ENCODE measurements at regions not wholly inside any gene's neighbourhood (a gene's known extent, or its start where the extent isn't known, plus 50 kb on each side); places are given as distances from the start of the nearest gene placed in this dataset.

DNA sequence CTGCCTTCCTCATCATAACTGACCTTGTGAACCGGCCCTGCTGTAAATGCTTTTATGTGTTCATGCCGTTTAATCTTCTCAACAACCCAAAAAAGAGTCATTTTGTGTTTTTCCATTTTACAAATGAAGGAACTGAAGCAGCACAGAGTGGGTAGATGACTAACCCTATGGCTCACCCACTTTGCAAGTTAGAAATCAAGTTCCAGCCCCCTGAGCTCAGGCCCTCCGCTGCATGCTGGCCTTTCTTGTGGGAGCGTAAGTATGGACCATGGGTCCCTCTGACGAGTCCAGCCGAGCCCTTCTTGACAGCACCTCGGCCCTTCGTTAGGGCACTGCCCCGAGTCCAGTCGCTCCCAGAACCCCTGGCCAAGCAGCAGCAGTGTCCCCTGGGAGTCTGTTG is 194.6 kb downstream of the GLI2 start:
- ATAC-seq = no peak
- POLR2A ChIA-PET = no interaction called here
- CTCF ChIA-PET = no interaction called here
- Mint-ChIP-seq H3K36me3 (peaks cover 35% of the 10 kb centered on the region), H3K4me1 (peaks cover 21% of the 10 kb centered on the region), H3K27ac (no peak overlapping the region), H3K4me3 (no peak overlapping the region), H3K27me3 (ENCODE audit: low read depth) (no peaks in the 10 kb centered on the region), H3K9me3 (peaks cover 7% of the 10 kb centered on the region)
- DNase-seq (ENCODE audit: low spot score) = no peak
- TF ChIP-seq ETV6 (CRISPR knock-in tag; IDR thresholded peaks at IDR 0.05) (no peak), ZNF263 (CRISPR knock-in tag; IDR thresholded peaks at IDR 0.05; ENCODE audit: low read depth) (no peak), NFYB (CRISPR knock-in tag; conservative IDR thresholded peaks at IDR 0.05; ENCODE audit: low read depth) (no peak), ZNF138 (CRISPR knock-in tag; conservative IDR thresholded peaks at IDR 0.05) (no peak), ZNF671 (CRISPR knock-in tag; IDR thresholded peaks at IDR 0.05) (no peak), HMGA2 (CRISPR knock-in tag; IDR thresholded peaks at IDR 0.05) (no peak), MXD4 (CRISPR knock-in tag; IDR thresholded peaks at IDR 0.05; ENCODE audit: borderline replicate concordance) (no peak), TP53 (CRISPR knock-in tag; IDR thresholded peaks at IDR 0.05) (no peak), FOXJ3 (CRISPR knock-in tag; IDR thresholded peaks at IDR 0.05; ENCODE audit: borderline replicate concordance) (no peak), ZNF423 (CRISPR knock-in tag; IDR thresholded peaks at IDR 0.05) (no peak), MYBL2 (CRISPR knock-in tag; IDR thresholded peaks at IDR 0.05) (no peak), EMX1 (CRISPR knock-in tag; IDR thresholded peaks at IDR 0.05) (no peak), PRRX2 (CRISPR knock-in tag; IDR thresholded peaks at IDR 0.05) (no peak), FOXK1 (CRISPR knock-in tag; IDR thresholded peaks at IDR 0.05) (no peak)
- TF ChIP-seq, protein P1, sequence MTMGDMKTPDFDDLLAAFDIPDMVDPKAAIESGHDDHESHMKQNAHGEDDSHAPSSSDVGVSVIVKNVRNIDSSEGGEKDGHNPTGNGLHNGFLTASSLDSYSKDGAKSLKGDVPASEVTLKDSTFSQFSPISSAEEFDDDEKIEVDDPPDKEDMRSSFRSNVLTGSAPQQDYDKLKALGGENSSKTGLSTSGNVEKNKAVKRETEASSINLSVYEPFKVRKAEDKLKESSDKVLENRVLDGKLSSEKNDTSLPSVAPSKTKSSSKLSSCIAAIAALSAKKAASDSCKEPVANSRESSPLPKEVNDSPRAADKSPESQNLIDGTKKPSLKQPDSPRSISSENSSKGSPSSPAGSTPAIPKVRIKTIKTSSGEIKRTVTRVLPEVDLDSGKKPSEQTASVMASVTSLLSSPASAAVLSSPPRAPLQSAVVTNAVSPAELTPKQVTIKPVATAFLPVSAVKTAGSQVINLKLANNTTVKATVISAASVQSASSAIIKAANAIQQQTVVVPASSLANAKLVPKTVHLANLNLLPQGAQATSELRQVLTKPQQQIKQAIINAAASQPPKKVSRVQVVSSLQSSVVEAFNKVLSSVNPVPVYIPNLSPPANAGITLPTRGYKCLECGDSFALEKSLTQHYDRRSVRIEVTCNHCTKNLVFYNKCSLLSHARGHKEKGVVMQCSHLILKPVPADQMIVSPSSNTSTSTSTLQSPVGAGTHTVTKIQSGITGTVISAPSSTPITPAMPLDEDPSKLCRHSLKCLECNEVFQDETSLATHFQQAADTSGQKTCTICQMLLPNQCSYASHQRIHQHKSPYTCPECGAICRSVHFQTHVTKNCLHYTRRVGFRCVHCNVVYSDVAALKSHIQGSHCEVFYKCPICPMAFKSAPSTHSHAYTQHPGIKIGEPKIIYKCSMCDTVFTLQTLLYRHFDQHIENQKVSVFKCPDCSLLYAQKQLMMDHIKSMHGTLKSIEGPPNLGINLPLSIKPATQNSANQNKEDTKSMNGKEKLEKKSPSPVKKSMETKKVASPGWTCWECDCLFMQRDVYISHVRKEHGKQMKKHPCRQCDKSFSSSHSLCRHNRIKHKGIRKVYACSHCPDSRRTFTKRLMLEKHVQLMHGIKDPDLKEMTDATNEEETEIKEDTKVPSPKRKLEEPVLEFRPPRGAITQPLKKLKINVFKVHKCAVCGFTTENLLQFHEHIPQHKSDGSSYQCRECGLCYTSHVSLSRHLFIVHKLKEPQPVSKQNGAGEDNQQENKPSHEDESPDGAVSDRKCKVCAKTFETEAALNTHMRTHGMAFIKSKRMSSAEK (CRISPR knock-in tag; IDR thresholded peaks at IDR 0.05; ENCODE audit: borderline replicate concordance) = no peak
- TF ChIP-seq, protein P2, sequence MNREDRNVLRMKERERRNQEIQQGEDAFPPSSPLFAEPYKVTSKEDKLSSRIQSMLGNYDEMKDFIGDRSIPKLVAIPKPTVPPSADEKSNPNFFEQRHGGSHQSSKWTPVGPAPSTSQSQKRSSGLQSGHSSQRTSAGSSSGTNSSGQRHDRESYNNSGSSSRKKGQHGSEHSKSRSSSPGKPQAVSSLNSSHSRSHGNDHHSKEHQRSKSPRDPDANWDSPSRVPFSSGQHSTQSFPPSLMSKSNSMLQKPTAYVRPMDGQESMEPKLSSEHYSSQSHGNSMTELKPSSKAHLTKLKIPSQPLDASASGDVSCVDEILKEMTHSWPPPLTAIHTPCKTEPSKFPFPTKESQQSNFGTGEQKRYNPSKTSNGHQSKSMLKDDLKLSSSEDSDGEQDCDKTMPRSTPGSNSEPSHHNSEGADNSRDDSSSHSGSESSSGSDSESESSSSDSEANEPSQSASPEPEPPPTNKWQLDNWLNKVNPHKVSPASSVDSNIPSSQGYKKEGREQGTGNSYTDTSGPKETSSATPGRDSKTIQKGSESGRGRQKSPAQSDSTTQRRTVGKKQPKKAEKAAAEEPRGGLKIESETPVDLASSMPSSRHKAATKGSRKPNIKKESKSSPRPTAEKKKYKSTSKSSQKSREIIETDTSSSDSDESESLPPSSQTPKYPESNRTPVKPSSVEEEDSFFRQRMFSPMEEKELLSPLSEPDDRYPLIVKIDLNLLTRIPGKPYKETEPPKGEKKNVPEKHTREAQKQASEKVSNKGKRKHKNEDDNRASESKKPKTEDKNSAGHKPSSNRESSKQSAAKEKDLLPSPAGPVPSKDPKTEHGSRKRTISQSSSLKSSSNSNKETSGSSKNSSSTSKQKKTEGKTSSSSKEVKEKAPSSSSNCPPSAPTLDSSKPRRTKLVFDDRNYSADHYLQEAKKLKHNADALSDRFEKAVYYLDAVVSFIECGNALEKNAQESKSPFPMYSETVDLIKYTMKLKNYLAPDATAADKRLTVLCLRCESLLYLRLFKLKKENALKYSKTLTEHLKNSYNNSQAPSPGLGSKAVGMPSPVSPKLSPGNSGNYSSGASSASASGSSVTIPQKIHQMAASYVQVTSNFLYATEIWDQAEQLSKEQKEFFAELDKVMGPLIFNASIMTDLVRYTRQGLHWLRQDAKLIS (CRISPR knock-in tag; IDR thresholded peaks at IDR 0.05; ENCODE audit: borderline replicate concordance) = no peak
- TF ChIP-seq, protein P3, sequence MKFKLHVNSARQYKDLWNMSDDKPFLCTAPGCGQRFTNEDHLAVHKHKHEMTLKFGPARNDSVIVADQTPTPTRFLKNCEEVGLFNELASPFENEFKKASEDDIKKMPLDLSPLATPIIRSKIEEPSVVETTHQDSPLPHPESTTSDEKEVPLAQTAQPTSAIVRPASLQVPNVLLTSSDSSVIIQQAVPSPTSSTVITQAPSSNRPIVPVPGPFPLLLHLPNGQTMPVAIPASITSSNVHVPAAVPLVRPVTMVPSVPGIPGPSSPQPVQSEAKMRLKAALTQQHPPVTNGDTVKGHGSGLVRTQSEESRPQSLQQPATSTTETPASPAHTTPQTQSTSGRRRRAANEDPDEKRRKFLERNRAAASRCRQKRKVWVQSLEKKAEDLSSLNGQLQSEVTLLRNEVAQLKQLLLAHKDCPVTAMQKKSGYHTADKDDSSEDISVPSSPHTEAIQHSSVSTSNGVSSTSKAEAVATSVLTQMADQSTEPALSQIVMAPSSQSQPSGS (CRISPR knock-in tag; IDR thresholded peaks at IDR 0.05; ENCODE audit: borderline replicate concordance, low read depth) = no peak
- TF ChIP-seq, protein P4, sequence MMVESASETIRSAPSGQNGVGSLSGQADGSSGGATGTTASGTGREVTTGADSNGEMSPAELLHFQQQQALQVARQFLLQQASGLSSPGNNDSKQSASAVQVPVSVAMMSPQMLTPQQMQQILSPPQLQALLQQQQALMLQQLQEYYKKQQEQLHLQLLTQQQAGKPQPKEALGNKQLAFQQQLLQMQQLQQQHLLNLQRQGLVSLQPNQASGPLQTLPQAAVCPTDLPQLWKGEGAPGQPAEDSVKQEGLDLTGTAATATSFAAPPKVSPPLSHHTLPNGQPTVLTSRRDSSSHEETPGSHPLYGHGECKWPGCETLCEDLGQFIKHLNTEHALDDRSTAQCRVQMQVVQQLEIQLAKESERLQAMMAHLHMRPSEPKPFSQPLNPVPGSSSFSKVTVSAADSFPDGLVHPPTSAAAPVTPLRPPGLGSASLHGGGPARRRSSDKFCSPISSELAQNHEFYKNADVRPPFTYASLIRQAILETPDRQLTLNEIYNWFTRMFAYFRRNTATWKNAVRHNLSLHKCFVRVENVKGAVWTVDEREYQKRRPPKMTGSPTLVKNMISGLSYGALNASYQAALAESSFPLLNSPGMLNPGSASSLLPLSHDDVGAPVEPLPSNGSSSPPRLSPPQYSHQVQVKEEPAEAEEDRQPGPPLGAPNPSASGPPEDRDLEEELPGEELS (CRISPR knock-in tag; IDR thresholded peaks at IDR 0.05) = no peak
- TF ChIP-seq, protein P5, sequence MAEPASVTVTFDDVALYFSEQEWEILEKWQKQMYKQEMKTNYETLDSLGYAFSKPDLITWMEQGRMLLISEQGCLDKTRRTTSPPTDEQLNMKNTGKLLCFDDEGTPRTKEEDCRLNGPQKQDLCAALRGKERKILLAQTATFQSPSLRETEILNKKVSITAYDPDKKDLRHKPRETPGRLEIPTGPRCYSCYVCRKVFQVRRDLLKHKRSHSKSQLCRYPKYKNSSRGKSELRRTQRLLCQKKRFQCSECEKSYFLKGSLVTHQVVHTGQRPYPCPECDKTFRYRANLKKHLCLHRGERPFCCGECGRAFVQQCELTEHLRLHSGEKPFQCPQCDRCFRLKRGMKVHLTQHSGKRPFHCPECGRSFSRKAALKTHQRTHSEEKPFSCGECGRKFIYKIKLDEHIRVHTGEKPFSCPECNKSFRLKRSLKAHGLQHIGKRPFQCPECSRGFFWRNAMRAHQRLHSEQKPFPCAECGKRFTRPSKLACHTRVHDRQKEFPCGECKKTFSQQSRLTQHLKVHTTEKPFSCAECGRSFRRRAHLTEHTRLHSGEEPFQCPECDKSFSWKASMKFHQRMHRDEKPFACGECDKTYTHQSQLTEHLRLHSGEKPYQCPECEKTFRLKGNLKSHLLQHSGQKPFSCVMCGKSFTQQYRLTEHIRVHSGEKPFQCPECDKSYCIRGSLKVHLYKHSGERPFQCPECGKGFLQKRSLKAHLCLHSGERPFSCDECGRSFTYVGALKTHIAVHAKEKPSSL (CRISPR knock-in tag; conservative IDR thresholded peaks at IDR 0.05) = no peak
- TF ChIP-seq, protein P6, sequence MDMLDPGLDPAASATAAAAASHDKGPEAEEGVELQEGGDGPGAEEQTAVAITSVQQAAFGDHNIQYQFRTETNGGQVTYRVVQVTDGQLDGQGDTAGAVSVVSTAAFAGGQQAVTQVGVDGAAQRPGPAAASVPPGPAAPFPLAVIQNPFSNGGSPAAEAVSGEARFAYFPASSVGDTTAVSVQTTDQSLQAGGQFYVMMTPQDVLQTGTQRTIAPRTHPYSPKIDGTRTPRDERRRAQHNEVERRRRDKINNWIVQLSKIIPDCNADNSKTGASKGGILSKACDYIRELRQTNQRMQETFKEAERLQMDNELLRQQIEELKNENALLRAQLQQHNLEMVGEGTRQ (CRISPR knock-in tag; IDR thresholded peaks at IDR 0.05) = no peak
